ENCODE measurements at regions not wholly inside any gene's neighbourhood (a gene's known extent, or its start where the extent isn't known, plus 50 kb on each side); places are given as distances from the start of the nearest gene placed in this dataset.

- H3K4me1 ChIP-seq, result peaks cover 27% of the 10 kb centered on the region
- no peak for TF ChIP-seq CTCF (IDR thresholded peaks at IDR 0.05)
- no peak for TF ChIP-seq POLR2A (IDR thresholded peaks at IDR 0.05)
- no peak for TF ChIP-seq POLR2AphosphoS5 (IDR thresholded peaks at IDR 0.05)
- no peak for TF ChIP-seq EP300 (IDR thresholded peaks at IDR 0.05)
- H3K27me3 ChIP-seq, result no peaks in the 10 kb centered on the region
- H3K27ac ChIP-seq, result no peak overlapping the region
- 93% methylated on average over 4 of the region's 4 CpGs for WGBS
- H3K9me3 ChIP-seq, result no peaks in the 10 kb centered on the region
- H3K36me3 ChIP-seq, result no peaks in the 10 kb centered on the region
- DNase-seq (ENCODE audit: low spot score in 2 of 2), result no peak
- no peak overlapping the region for H3K4me3 ChIP-seq
Measured at GRCh38 chr2:20123871-20124594, 72.6 kb upstream of the LAPTM4A start.

- TF ChIP-seq POLR2AphosphoS5 (IDR thresholded peaks at IDR 0.05), result peak in 2 of 3 donors; percentile 16 to 41
- no peak for TF ChIP-seq EP300 (IDR thresholded peaks at IDR 0.05)
- no peaks in the 10 kb centered on the region for H3K9me3 ChIP-seq
- H3K4me1 ChIP-seq, result peaks cover 27% of the 10 kb centered on the region
- H3K36me3 ChIP-seq, result no peaks in the 10 kb centered on the region
- H3K4me3 ChIP-seq, result no peak overlapping the region
- peak overlapping the region; percentile 69 for H3K27ac ChIP-seq
- DNase-seq (ENCODE audit: low spot score in 2 of 2), result no peak
- no peaks in the 10 kb centered on the region for H3K27me3 ChIP-seq
- WGBS, result 69% methylated on average over 5 of the region's 5 CpGs
Measured at GRCh38 chr2:20122864-20123263, 71.4 kb upstream of the LAPTM4A start.

GRCh38 chr2:20120569-20121416 lies 69.4 kb upstream of the LAPTM4A start:
- peaks cover 35% of the 10 kb centered on the region for H3K4me1 ChIP-seq

GRCh38 chr2:20118051-20118450 lies 66.6 kb upstream of the LAPTM4A start:
- Histone ChIP-seq H3K4me1 (peaks cover 43% of the 10 kb centered on the region), H3K36me3 (no peaks in the 10 kb centered on the region), H3K27me3 (no peaks in the 10 kb centered on the region), H3K4me3 (no peak overlapping the region), H3K27ac (no peak overlapping the region), H3K9me3 (no peaks in the 10 kb centered on the region)
- DNase-seq (ENCODE audit: low spot score in 2 of 2), result no peak
- 81% methylated on average over 8 of the region's 8 CpGs for WGBS
- TF ChIP-seq EP300 (IDR thresholded peaks at IDR 0.05), result no peak
- no peak for TF ChIP-seq POLR2A (IDR thresholded peaks at IDR 0.05)
- no peak for TF ChIP-seq POLR2AphosphoS5 (IDR thresholded peaks at IDR 0.05)
- no peak for TF ChIP-seq CTCF (IDR thresholded peaks at IDR 0.05)

More at GRCh38 chr2:20120569-20121416, 69.4 kb upstream of the LAPTM4A start:
- H3K9me3 ChIP-seq, result no peaks in the 10 kb centered on the region
- WGBS, result 90% methylated on average over 10 of the region's 10 CpGs
- peak overlapping the region; percentile 18 for H3K27ac ChIP-seq
- H3K27me3 ChIP-seq, result no peaks in the 10 kb centered on the region
- no peak for DNase-seq (ENCODE audit: low spot score in 2 of 2)
- H3K36me3 ChIP-seq, result no peaks in the 10 kb centered on the region
- H3K4me3 ChIP-seq, result no peak overlapping the region
- no peak for TF ChIP-seq POLR2A (IDR thresholded peaks at IDR 0.05)
- TF ChIP-seq EP300 (IDR thresholded peaks at IDR 0.05), result no peak
- TF ChIP-seq POLR2AphosphoS5 (IDR thresholded peaks at IDR 0.05), result no peak
- no peak for TF ChIP-seq CTCF (IDR thresholded peaks at IDR 0.05)

GRCh38 chr2:20115902-20116301 lies 64.5 kb upstream of the LAPTM4A start:
- DNase-seq (ENCODE audit: low spot score in 2 of 2), result no peak
- Histone ChIP-seq H3K4me3 (no peak overlapping the region), H3K27ac (no peak overlapping the region), H3K9me3 (no peaks in the 10 kb centered on the region), H3K36me3 (no peaks in the 10 kb centered on the region), H3K4me1 (peaks cover 49% of the 10 kb centered on the region), H3K27me3 (no peaks in the 10 kb centered on the region)
- TF ChIP-seq POLR2A (IDR thresholded peaks at IDR 0.05), result no peak
- TF ChIP-seq CTCF (IDR thresholded peaks at IDR 0.05), result no peak
- no peak for TF ChIP-seq EP300 (IDR thresholded peaks at IDR 0.05)
- no peak for TF ChIP-seq POLR2AphosphoS5 (IDR thresholded peaks at IDR 0.05)
- 67% methylated on average over 3 of the region's 4 CpGs for WGBS

All from suprapubic skin (tissue), 4 donors.